Sciatic nerve (tissue), 2 donors: ENCODE measurements at regions not wholly inside any gene's neighbourhood (a gene's known extent, or its start where the extent isn't known, plus 50 kb on each side); places are given as distances from the start of the nearest gene placed in this dataset.

ENCODE experiments used
- ATAC-seq: fragments of 200-7000 bp; cut with Tn5 transposase; one replicate; pipeline ENCODE4 v1.9.1; 2020; ENCODE audit warnings: mild to moderate bottlenecking, moderate library complexity
- DNase-seq: peaks from one replicate; pipeline ENCODE4 v3.0.0-alpha.2; 2020; ENCODE audit warnings: low spot score
- intact Hi-C: fragments of 100-400 bp; cut with DNase I; formaldehyde crosslinking; loops from one replicate; pipeline ENCODE4 v1.14.2; 2022
- donor health status: DM: no; HTN: no; CAD: no.
- donor health status: DM: no; HTN: no; CAD: no.

DNA sequence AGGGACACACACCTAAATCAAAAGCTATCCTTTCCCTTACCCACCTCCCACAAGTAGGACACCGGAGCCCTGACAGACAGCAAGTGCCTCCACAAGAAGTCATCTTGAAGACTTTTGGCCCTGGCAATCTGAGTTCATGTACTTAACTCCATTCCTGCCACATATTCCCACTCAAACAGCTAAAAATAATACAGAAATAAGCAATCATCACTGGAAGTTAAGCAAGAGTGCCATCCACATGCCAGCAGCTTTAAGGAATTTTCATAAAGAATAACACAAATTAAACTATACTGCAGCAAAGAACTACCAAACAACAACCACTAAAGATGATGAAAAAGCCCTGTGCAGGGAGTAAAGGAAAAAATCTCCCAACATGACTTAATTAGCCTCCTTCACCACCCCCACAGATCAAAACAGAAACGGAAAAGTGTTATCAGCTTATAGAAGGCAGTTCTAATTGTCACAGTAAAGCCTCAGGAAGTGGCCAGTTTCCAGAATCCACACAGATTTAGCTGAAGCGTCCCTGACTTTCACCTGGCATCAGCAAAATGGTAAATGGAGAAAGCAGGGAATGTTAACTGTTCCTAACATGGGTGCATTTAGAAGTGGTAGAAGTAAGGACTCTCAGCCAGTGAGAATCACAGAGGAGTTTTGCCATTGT is 343.9 kb downstream of the TBC1D4 start:
- no peak for ATAC-seq
- DNase-seq = no peak
- intact Hi-C loops = no loop called here

DNA sequence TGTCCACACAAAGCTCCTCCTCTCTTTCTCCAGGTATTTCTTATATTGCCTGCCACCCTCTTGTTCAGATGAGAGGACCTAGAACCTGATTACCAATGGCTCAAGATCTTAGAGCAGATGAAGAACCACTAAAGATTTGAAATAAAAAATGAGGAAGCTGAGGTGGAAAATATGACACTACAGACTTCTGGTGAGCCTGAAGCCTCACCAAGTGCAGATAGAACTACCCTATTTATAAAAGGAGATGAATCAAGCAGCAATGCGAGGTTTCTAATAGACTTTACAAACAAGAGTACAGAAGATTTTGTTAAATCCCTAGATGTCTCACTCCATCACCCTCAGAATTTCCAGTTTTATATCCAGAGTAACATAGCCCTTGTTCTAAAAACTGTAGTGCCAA is 345.8 kb downstream of the TBC1D4 start:
- DNase-seq (no peak), ATAC-seq (no peak)
- intact Hi-C loops = no loop called here

- intact Hi-C loops = no loop called here
- ATAC-seq = no peak
- DNase-seq = no peak
These were observed 346.6 kb downstream of the TBC1D4 start for GRCh38 chr13:75135325-75135825.

- ATAC-seq (no peak), DNase-seq (no peak)
- intact Hi-C loops = no loop called here
These were observed 349.0 kb downstream of the TBC1D4 start for GRCh38 chr13:75132701-75133695.

GRCh38 chr13:75129331-75129730 is 352.6 kb downstream of the TBC1D4 start:
- ATAC-seq (no peak), DNase-seq (no peak)
- intact Hi-C loops = no loop called here

GRCh38 chr13:75124415-75124814 is 357.6 kb downstream of the TBC1D4 start:
- ATAC-seq = no peak
- intact Hi-C loops = no loop called here

GRCh38 chr13:75123428-75123827 is 358.5 kb downstream of the TBC1D4 start:
- intact Hi-C loops = no loop called here
- DNase-seq = no peak
- ATAC-seq = no peak

More at GRCh38 chr13:75124415-75124814, 357.6 kb downstream of the TBC1D4 start:
- no peak for DNase-seq

DNA sequence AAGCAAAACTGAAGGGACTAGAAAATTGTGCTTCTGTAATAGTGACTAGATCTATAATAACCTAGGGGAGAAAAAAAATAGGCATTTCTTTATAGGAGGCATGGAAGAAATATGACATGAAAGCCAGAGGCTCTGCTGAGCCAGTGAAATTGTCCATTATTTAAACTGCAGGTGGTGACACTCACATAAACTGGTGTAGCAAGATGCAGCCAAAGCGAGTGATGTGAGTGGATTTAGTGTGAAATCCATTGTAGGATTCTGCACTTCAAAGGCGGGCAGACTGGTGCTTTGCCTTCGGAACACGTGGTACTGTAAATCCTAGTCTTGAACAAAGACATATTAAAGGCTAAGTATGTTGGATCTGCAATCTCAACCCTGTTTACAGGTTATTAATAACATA is 361.9 kb downstream of the TBC1D4 start:
- intact Hi-C loops = no loop called here
- no peak for DNase-seq
- no peak for ATAC-seq

DNA sequence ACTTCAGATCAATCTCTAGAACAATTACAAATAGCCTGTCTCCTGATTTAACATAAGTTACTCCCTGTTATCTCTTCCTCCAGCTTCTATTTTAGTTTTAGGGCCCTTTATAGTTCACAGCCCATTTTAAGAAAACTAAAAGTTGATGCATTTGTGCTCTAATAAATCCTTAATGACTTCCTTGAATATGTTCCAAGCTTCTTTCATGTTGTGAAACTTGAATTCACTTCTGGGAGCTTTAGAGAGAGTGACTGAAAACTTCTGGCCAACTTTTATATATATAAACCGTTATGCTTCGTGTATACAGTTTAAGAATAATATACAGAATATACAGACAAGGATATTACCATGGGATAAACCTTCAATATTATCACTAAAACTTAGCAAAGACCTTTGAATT is 366.8 kb downstream of the TBC1D4 start:
- intact Hi-C loops = no loop called here
- ATAC-seq (no peak), DNase-seq (no peak)

DNA sequence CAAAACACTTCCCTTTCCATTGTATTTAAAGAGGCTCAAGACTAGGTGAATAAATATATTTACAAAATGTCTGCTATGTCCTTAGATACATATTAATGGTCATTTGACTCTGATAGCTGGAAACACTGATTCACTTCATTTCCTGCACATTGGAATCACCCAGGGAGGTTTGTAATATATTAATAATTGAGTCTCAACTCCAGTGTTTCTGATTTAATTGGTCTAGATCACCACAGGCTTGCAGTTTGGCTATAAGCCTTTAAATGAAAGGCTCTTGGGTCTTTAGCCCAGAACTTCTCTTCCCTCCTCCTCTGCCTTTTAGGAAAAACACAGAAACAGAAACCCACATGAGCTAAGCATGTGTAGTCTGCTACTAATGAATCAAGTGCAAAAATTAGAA is 378.0 kb downstream of the TBC1D4 start:
- no peak for DNase-seq
- intact Hi-C loops = no loop called here
- ATAC-seq = no peak

DNA sequence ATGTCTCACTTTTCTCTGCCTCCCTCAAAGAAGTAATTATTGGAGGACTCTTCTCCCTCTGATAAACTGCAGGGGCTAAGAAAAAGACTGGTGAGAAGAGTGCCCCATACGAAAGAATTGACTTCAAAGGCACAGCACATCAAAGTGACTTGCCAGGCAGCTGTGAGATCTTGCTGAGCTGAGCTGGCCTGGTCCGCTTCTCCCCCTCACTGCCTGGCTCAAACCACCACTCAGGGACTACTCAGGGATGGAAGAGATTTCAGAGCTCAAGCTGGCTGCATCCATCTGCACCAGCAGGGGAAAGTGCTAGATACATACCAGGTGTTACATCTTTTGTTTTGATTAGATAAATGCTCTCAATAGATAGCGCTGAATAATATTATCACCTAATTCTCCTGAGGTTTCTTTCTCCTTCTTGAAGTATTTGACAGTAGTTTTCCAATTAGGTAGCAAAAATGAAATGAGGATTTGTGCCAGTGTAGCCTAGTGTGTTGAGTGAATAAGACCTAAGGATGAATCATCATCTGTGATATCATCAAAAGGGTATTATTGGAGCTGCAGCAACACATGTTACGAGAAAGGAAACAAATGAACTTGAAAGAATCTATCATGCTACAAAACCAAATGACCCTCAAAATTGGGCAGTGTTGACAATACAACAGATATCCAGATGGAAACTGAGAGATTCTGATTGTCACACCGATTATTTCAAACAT is 379.8 kb downstream of the TBC1D4 start:
- no peak for ATAC-seq
- intact Hi-C loops = no loop called here
- DNase-seq = no peak

DNA sequence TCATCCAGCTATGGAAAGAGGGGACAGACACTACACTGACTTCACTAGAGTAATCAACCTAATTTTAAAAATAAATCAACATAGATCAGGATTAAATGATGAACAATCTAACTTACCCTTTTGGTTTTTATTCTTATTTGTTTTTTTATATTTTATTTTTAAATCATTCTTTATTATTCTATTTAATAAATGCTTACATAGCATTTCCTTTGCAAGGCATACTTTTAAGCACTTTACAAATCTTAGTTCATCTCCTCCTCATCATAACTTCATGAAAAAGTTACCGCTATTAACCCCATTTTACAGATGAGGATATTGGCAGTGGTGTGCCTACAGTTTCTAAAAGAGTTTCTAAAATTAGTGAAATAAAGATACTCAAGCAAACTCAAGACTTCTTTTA is 380.6 kb downstream of the TBC1D4 start:
- intact Hi-C loops = no loop called here
- no peak for ATAC-seq
- DNase-seq = no peak

DNA sequence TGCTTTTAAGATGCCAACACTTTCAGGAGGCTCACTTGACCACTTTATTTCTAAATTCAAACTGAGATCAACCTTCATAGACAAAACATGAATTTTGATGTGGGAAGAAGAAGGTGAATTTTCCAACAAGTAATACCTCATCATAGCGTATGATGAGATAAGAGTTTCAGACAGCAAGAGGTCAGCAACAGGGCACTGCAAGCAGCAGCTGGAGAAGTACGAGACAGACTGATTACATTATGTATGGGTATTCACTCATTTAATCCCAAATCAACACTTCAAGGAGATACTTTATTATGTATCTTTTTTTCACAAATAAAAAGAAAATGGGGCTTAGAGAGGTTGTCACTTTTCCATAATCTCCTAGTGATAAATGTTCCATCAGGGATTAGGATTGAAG is 389.8 kb downstream of the TBC1D4 start:
- intact Hi-C loops = no loop called here
- ATAC-seq (no peak), DNase-seq (no peak)

DNA sequence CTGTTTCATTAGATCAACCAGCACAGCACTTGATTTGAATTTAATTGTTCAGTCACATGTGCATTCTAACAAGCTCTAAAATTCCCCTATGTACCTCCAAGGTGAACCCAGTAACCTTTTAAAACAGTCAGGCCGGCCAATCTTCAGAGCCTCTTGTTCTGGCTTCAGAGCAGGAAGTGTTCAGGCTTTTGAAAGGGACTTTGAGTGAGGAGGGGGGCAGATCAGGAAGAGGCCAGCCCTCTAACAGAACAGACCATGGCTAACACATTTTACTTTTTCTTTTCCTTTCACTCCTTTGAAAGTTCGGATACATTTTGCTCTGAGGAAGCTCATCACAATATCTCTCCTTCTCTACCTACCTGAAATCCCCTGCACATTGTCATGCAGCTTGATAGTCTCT is 390.3 kb downstream of the TBC1D4 start:
- intact Hi-C loops = no loop called here
- DNase-seq (no peak), ATAC-seq (no peak)

DNA sequence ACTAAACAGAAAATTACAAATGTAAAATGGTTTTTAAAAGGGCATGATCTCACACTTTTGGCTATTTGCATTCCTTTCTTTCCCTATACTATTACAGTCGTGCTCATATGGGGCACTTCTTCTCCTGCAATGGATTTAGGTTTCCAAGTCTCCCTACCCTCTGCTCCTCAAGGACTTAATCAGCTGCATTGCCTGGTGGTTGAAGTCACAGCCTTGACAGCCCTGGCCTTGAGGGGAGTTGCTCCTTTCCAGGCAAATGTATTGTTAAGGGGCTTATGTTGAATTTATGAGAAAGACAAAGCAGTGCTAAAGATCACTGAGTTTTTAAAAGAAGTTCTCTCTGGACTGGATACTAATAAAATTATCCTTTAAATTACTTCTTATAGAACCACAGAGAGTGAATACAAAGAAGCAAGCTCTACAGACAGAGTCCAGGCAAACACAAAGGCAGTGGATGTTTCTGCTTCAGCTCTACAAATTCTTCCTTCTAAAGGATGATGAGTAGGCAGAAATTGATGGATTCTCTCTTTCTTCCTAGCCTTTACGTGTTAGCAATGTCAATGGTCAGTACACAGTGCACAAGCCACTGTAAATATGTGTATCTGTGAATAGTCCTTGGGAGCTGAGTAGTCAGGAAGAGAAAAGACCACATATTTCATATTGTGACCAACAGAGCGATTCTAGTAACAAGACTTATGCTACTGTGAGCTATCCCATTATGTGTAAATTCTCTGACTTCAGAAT is 390.9 kb downstream of the TBC1D4 start:
- no peak for ATAC-seq
- no peak for DNase-seq
- intact Hi-C loops = no loop called here

GRCh38 chr13:75088915-75089314 is 393.1 kb downstream of the TBC1D4 start:
- DNase-seq = no peak

DNA sequence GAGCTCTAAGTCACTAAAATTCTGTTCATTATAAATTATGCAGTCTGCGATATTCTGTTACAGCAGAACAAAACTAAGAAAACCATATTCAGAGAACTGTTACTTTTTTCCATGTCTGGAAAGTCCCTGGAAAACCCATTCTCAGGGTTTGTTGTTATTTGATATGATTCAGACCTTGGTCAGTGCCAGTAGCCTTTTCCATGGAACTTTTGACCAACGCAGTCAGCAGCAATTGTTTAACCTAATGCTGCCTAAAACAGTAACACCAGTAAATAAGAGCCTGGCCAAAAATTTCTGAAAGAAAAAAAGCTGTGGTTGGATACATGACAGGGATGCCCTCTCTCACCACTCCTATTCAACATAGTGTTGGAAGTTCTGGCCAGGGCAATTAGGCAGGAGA is 402.7 kb downstream of the TBC1D4 start:
- ATAC-seq = no peak

More at GRCh38 chr13:75088915-75089314, 393.1 kb downstream of the TBC1D4 start:
- ATAC-seq = no peak
- intact Hi-C loops = no loop called here

GRCh38 chr13:75076476-75076875 is 405.5 kb downstream of the TBC1D4 start:
- intact Hi-C loops = no loop called here
- ATAC-seq = no peak

More for the DNA sequence above, 402.7 kb downstream of the TBC1D4 start:
- DNase-seq = no peak
- intact Hi-C loops = no loop called here

DNA sequence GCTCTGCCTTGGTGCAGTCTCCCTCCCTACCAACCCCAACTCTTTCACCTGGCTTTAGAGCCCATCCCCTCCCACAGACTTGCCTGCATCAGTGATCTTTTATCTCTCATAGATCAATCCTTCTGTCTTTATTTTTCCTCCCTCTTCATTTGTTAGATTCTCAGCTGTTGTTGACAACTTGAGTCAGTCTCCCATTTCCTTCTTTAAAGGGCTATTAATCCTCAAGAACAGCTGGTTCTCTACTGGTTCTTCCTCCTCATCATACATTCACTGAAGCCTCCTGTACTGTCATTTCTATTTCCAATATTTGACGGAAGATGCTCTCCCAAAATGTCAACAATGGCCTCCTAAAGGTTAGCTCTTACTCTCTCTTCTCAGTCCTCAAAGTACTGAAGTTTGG is 408.2 kb downstream of the TBC1D4 start:
- intact Hi-C loops = no loop called here
- ATAC-seq (no peak), DNase-seq (no peak)

More at GRCh38 chr13:75076476-75076875, 405.5 kb downstream of the TBC1D4 start:
- DNase-seq = no peak
